ENCODE measurements at regions not wholly inside any gene's neighbourhood (a gene's known extent, or its start where the extent isn't known, plus 50 kb on each side); places are given as distances from the start of the nearest gene placed in this dataset.

DNA sequence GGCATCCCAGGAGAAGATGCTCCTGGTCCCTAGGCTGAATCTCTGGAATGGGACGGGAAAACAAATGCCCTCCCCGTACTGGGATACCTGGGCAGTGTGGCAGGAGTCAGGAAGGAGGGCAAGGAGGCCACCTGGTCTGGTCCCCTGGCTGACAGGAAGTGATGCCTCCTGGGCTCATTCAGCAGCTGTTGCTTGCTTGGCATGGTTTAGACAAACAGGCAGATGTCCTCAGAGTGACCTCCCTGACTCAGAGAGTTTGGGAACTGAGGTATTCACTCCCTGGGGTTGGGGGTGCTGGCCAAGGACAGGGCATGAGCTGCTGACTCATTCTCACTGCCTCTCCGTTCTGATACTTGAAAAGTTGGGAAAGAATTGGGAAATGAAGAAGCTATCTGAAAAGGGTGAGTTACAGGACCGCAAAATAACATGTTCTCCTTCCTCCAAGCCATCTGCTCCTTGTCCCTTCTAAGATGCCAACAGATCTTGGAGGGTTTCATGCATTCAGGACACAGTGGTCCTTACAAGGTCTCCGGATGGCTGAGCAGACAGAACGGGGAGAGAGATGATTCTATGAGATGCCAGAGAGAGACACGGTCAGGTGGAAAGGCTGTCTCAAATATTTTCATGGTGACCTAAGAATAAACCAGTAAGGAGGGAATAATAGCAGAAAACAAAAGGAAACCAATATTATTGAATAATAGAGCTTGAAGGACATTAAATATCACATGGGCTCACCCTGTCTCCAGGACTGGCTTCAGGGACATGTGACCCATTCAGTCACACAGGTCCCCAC lies 534.5 kb downstream of the BNC2 start:
- no peak for TF ChIP-seq CTCF (IDR thresholded peaks at IDR 0.05; ENCODE audit: borderline replicate concordance, extremely low read depth, low read length, poor library complexity, severe bottlenecking)
- TF ChIP-seq EZH2 (IDR thresholded peaks at IDR 0.05; ENCODE audit: borderline replicate concordance, low read depth, low read length, severe bottlenecking), result no peak

Measured in DND-41 (cell line).